HepG2 (cell line): ENCODE measurements at regions not wholly inside any gene's neighbourhood (a gene's known extent, or its start where the extent isn't known, plus 50 kb on each side); places are given as distances from the start of the nearest gene placed in this dataset.

Source experiments
- AGO1 ChIP-seq: fragments of 200-400 bp; formaldehyde crosslinking; IDR thresholded peaks from 2 replicates; pipeline ENCODE4 v1.6.1; 2017; ENCODE audit warnings: mild to moderate bottlenecking, low read depth, low read length, moderate library complexity; ENCODE audit not compliant: poor library complexity, severe bottlenecking
- ZNF136 ChIP-seq: sonication (generic); formaldehyde crosslinking; IDR thresholded peaks from 2 replicates; pipeline ENCODE4 v1.8.1; 2022; ENCODE audit warnings: low read depth, mild to moderate bottlenecking, moderate library complexity, missing genetic modification reagents
- TF ChIP-seq, protein P1 (sequence below): sonication (generic); formaldehyde crosslinking; IDR thresholded peaks from 2 replicates; pipeline ENCODE4 v1.5.0; 2020; ENCODE audit warnings: mild to moderate bottlenecking, missing genetic modification reagents, moderate library complexity
- TF ChIP-seq, protein P2 (sequence below): sonication (generic); formaldehyde crosslinking; IDR thresholded peaks from 2 replicates; pipeline ENCODE4 v1.8.1; 2022; ENCODE audit warnings: low read depth, mild to moderate bottlenecking, missing genetic modification reagents
- TF ChIP-seq, protein P3 (sequence below): sonication (generic); formaldehyde crosslinking; IDR thresholded peaks from 2 replicates; pipeline ENCODE4 v1.4.0; 2020; ENCODE audit warnings: missing genetic modification reagents, mild to moderate bottlenecking, borderline replicate concordance

DNA sequence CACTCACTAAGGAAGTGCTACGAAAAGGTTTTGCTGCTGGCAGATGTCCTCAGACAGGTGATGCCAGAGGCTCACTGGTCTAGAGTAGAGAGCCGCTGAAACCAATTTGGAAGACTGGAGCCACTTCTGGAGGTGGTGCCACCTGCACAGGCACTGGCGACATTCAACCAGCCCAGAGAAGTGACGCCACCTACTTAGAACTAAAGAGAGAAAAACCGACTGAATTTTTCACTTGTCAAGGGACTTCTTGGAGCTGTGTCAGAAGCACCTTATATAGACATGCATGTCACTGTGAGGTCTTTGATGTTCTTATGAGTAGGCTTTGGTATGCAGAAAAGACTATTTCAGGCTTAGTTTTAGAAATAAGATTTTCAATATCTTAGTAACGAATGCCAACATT is 71.4 kb downstream of the BOD1L2 start:
- TF ChIP-seq, protein P1, sequence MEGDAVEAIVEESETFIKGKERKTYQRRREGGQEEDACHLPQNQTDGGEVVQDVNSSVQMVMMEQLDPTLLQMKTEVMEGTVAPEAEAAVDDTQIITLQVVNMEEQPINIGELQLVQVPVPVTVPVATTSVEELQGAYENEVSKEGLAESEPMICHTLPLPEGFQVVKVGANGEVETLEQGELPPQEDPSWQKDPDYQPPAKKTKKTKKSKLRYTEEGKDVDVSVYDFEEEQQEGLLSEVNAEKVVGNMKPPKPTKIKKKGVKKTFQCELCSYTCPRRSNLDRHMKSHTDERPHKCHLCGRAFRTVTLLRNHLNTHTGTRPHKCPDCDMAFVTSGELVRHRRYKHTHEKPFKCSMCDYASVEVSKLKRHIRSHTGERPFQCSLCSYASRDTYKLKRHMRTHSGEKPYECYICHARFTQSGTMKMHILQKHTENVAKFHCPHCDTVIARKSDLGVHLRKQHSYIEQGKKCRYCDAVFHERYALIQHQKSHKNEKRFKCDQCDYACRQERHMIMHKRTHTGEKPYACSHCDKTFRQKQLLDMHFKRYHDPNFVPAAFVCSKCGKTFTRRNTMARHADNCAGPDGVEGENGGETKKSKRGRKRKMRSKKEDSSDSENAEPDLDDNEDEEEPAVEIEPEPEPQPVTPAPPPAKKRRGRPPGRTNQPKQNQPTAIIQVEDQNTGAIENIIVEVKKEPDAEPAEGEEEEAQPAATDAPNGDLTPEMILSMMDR (CRISPR knock-in tag): no peak
- no peak for TF ChIP-seq ZNF136 (CRISPR knock-in tag)
- TF ChIP-seq AGO1: no peak
- TF ChIP-seq, protein P2, sequence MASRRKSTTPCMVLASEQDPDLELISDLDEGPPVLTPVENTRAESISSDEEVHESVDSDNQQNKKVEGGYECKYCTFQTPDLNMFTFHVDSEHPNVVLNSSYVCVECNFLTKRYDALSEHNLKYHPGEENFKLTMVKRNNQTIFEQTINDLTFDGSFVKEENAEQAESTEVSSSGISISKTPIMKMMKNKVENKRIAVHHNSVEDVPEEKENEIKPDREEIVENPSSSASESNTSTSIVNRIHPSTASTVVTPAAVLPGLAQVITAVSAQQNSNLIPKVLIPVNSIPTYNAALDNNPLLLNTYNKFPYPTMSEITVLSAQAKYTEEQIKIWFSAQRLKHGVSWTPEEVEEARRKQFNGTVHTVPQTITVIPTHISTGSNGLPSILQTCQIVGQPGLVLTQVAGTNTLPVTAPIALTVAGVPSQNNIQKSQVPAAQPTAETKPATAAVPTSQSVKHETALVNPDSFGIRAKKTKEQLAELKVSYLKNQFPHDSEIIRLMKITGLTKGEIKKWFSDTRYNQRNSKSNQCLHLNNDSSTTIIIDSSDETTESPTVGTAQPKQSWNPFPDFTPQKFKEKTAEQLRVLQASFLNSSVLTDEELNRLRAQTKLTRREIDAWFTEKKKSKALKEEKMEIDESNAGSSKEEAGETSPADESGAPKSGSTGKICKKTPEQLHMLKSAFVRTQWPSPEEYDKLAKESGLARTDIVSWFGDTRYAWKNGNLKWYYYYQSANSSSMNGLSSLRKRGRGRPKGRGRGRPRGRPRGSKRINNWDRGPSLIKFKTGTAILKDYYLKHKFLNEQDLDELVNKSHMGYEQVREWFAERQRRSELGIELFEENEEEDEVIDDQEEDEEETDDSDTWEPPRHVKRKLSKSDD (CRISPR knock-in tag): no peak
- TF ChIP-seq, protein P3, sequence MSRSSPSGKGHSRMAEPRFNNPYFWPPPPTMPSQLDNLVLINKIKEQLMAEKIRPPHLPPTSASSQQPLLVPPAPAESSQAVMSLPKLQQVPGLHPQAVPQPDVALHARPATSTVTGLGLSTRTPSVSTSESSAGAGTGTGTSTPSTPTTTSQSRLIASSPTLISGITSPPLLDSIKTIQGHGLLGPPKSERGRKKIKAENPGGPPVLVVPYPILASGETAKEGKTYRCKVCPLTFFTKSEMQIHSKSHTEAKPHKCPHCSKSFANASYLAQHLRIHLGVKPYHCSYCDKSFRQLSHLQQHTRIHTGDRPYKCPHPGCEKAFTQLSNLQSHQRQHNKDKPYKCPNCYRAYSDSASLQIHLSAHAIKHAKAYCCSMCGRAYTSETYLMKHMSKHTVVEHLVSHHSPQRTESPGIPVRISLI (CRISPR knock-in tag): no peak
